ENCODE measurements at regions not wholly inside any gene's neighbourhood (a gene's known extent, or its start where the extent isn't known, plus 50 kb on each side); places are given as distances from the start of the nearest gene placed in this dataset.
A peak's percentile ranks its signal among the peaks of the same experiment; 100 is the strongest.

DNA sequence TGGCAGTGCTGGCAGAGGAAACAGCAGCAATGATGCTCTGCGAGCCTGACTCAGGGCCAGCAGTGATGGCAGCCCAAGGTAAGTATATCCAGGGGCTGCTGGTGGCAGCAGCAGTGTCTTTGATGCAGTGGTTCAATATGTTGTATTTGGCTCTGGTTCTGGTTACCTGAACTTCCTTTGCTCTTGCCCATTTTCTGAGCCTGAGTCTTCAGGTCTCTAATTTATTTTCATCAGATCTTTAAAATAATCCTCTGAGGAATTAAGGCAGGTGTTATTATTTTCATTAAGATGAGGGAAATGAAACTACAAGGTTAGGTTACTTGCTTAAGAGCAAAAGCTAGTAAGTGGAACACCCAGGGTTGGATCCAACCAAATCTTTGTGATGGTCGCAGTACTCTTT, 102.8 kb upstream of the BMP2K start:
- H3K27me3 ChIP-seq = no peaks in the 10 kb centered on the region
- TF ChIP-seq, protein P1, sequence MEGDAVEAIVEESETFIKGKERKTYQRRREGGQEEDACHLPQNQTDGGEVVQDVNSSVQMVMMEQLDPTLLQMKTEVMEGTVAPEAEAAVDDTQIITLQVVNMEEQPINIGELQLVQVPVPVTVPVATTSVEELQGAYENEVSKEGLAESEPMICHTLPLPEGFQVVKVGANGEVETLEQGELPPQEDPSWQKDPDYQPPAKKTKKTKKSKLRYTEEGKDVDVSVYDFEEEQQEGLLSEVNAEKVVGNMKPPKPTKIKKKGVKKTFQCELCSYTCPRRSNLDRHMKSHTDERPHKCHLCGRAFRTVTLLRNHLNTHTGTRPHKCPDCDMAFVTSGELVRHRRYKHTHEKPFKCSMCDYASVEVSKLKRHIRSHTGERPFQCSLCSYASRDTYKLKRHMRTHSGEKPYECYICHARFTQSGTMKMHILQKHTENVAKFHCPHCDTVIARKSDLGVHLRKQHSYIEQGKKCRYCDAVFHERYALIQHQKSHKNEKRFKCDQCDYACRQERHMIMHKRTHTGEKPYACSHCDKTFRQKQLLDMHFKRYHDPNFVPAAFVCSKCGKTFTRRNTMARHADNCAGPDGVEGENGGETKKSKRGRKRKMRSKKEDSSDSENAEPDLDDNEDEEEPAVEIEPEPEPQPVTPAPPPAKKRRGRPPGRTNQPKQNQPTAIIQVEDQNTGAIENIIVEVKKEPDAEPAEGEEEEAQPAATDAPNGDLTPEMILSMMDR (IDR thresholded peaks at IDR 0.05) = no peak
- intact Hi-C loops (cut with DNase I) = no loop called here
- H3K4me3 ChIP-seq = no peak overlapping the region
- no peak overlapping the region for H3K27ac ChIP-seq
- no peaks in the 10 kb centered on the region for H3K9me3 ChIP-seq
- no peak for ATAC-seq
- no peak for DNase-seq
- no peaks in the 10 kb centered on the region for H3K36me3 ChIP-seq
- H3K4me1 ChIP-seq = peaks cover 3% of the 10 kb centered on the region

- Histone ChIP-seq H3K36me3 (no peaks in the 10 kb centered on the region), H3K27ac (no peak overlapping the region), H3K27me3 (no peaks in the 10 kb centered on the region), H3K9me3 (no peaks in the 10 kb centered on the region), H3K4me3 (no peak overlapping the region), H3K4me1 (no peaks in the 10 kb centered on the region)
- DNase-seq (no peak), ATAC-seq (no peak)
- TF ChIP-seq, protein P1 (IDR thresholded peaks at IDR 0.05) = no peak
- intact Hi-C loops (cut with DNase I) = no loop called here
Observed at GRCh38 chr4:78675325-78675724, 100.8 kb upstream of the BMP2K start.

- no peaks in the 10 kb centered on the region for H3K36me3 ChIP-seq
- no peaks in the 10 kb centered on the region for H3K9me3 ChIP-seq
- DNase-seq (no peak), ATAC-seq (no peak)
- H3K27ac ChIP-seq = no peak overlapping the region
- no peak overlapping the region for H3K4me3 ChIP-seq
- TF ChIP-seq, protein P1 (IDR thresholded peaks at IDR 0.05) = no peak
- intact Hi-C loops (cut with DNase I) = no loop called here
- no peaks in the 10 kb centered on the region for H3K27me3 ChIP-seq
- H3K4me1 ChIP-seq = peaks cover 12% of the 10 kb centered on the region
Observed at GRCh38 chr4:78682070-78682469, 94.1 kb upstream of the BMP2K start.

GRCh38 chr4:78683352-78683751, 92.8 kb upstream of the BMP2K start:
- no peak overlapping the region for H3K4me3 ChIP-seq
- TF ChIP-seq, protein P1 (IDR thresholded peaks at IDR 0.05) = no peak
- DNase-seq (no peak), ATAC-seq (no peak)
- H3K4me1 ChIP-seq = peaks cover 12% of the 10 kb centered on the region
- no peaks in the 10 kb centered on the region for H3K9me3 ChIP-seq
- no peaks in the 10 kb centered on the region for H3K36me3 ChIP-seq
- intact Hi-C loops (cut with DNase I) = no loop called here
- no peak overlapping the region for H3K27ac ChIP-seq
- no peaks in the 10 kb centered on the region for H3K27me3 ChIP-seq

DNA sequence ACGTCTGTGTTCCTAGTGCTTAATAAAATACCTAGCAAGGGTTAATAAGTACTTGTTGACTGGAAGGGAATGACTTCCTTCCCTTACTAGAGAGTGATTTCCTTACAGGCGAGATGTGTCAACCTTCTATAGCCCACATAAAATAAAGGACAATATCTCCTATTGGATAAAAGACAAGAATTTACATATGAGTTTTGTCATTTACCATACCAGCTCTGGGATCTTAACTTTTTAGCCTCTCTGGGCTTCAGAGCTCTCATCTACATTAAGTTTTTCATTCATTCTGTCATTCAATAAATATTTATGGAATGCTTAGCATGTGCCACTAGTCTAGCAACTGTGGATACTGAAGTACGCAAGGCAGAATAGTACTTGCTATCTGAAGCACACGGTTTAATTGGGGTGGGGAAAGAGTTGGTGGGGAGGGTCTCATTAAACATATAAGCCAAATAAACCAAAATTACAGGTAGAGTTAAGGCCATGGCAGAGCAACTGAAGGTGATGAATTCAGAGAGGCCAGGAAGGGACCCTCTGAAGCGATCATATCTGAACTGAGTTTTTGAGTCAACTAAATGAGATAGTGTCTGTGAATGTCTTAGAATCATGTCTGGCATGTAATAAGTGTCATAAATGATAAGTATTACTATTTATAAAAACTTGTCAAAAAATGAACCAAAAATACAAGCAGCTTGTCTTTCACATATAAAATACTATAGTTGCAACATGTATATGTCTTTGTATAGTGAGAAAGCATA, 91.6 kb upstream of the BMP2K start:
- Histone ChIP-seq H3K27ac (no peak overlapping the region), H3K27me3 (no peaks in the 10 kb centered on the region), H3K4me1 (peaks cover 12% of the 10 kb centered on the region), H3K36me3 (no peaks in the 10 kb centered on the region), H3K4me3 (no peak overlapping the region), H3K9me3 (no peaks in the 10 kb centered on the region)
- ATAC-seq (peak; percentile 57), DNase-seq (no peak)
- intact Hi-C loops (cut with DNase I) = no loop called here
- TF ChIP-seq, protein P1 (IDR thresholded peaks at IDR 0.05) = no peak

DNA sequence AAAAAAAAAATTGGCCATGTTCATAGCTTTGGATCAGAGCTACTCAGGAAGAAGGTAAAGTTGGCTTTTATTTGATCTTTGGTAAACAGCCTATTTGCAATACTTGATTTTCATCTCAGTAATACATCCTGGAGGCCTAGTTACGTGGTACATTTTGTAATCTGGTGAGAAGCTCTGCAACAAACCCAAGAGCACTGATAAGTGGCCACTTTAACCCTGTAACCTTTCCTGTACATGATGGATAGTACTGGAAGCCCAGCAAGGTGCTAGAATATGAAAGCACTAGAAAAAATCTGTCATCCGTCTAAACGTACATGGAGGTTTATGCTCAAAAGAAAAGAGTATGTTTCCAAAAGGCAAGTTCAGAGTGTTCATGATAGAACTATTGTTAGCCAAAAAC, 88.3 kb upstream of the BMP2K start:
- peak; percentile 73 for ATAC-seq
- Histone ChIP-seq H3K27ac (no peak overlapping the region), H3K4me3 (no peak overlapping the region), H3K4me1 (peaks cover 12% of the 10 kb centered on the region), H3K9me3 (no peaks in the 10 kb centered on the region), H3K27me3 (no peaks in the 10 kb centered on the region), H3K36me3 (no peaks in the 10 kb centered on the region)
- TF ChIP-seq, protein P1 (IDR thresholded peaks at IDR 0.05) = no peak
- intact Hi-C loops (cut with DNase I) = no loop called here
- DNase-seq = no peak
